HG03280 (cell line): ENCODE measurements at regions not wholly inside any gene's neighbourhood (a gene's known extent, or its start where the extent isn't known, plus 50 kb on each side); places are given as distances from the start of the nearest gene placed in this dataset.
A peak's percentile ranks its signal among the peaks of the same experiment; 100 is the strongest.
"Not testable (repeated sequence)": the region's sequence is repeated elsewhere in the genome, so short reads cannot be mapped to it uniquely, and the experiment has no call there.

Experiments used
- ATAC-seq: cut with Tn5 transposase; IDR thresholded peaks from one replicate; pipeline ENCODE4 v1.9.1; 2021; ENCODE audit warnings: mild to moderate bottlenecking, moderate library complexity; ENCODE audit not compliant: unreplicated experiment

GRCh38 chr9:26789959-26790358 lies 102.6 kb downstream of the CAAP1 start:
- no peak for ATAC-seq

GRCh38 chr9:26786564-26786963 lies 106.0 kb downstream of the CAAP1 start:
- ATAC-seq: no peak

DNA sequence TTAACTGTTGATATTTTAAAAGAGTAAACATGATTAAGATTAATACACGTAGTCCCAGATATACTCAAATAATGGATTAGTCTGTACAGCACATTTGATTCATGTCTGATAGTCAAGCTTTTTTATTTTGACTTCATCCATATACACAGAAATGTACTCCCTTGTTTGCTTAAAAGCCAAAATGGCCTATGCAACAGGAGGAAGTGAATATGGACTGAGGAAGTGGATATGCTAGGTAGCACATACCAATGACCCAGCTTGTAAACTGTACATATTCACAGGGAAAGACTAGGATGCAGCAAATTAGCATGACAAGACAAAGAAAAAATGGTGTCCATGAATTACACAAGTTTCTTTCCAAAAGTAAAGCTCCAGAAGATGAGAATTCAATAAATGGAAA lies 109.7 kb downstream of the CAAP1 start:
- ATAC-seq: no peak

DNA sequence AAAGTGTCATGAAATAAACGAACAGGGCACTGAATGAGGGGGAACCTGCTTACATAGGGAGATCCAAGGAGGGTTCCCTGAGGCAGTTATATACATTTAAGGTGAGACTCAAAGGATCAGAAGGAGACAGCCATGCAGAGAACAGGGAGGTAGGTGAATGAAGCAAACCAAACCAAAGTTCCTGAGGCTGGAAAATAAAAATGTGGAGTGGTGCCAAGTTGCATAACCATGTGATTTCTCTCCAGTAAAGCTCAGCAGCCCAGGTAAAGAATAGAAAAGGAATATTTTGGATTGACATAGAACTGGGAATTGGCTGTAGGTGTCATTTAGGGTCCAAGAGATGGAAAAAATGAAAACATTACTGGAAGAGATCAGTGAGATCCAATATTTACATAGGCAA lies 110.7 kb downstream of the CAAP1 start:
- ATAC-seq: no peak

DNA sequence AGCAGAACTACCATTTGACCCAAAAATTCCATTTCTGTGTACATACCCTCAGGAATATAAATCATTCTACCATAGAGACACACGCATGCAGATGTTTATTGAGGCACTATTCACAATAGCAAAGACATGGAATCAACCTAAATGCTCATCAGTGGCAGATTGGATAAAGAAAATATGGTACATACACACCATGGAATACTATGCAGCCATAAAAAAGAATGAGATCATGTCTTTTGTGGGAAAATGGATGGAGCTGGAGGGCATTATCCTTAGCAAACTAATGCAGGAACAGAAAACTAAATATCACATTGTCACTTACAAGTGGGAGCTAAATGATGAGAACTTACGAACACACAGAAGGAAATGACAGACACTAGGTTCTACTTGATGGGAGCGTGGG lies 112.3 kb downstream of the CAAP1 start:
- ATAC-seq: not testable (repeated sequence)

GRCh38 chr9:26779062-26779461 lies 113.5 kb downstream of the CAAP1 start:
- ATAC-seq: no peak

GRCh38 chr9:26775391-26775790 lies 117.2 kb downstream of the CAAP1 start:
- ATAC-seq: no peak

- no peak for ATAC-seq
Observed at GRCh38 chr9:26773056-26773455, 119.5 kb downstream of the CAAP1 start.

DNA sequence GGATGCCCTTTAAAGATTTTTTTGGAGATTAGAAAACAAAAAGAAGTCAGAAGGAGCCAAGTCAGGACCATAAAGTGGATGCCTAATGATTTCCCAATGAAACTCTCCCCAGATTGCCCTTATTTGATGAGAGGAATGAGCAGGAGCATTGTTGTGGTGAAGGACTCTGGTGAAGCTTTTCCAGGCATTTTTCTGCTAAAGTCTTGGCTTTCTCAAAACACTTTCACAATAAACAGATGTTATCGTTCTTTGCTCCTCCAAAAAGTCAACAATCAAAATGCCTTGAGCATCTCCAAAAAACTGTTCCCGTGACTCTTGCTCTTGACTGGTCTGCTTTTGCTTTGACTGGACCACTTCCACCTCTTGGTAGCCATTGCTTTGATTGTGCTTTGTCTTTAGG lies 121.8 kb downstream of the CAAP1 start:
- no peak for ATAC-seq

DNA sequence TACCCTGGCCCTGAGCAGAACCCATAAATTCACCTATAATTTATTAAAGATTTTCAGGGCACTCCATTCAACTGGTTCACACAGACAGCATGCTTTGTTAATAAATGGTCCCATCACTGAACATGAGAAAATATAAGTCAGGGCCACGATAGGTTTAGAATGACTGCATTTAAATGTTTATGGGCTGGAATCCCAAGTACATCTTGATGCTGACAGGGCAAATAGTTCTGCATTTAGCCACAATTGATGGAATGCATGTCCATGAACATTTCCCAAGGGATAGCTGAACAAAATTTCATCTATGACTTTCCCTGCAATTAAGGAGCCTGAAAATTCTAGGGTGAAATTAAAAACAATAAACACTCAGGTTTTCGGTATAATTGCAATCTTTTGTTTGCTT lies 124.5 kb downstream of the CAAP1 start:
- no peak for ATAC-seq

DNA sequence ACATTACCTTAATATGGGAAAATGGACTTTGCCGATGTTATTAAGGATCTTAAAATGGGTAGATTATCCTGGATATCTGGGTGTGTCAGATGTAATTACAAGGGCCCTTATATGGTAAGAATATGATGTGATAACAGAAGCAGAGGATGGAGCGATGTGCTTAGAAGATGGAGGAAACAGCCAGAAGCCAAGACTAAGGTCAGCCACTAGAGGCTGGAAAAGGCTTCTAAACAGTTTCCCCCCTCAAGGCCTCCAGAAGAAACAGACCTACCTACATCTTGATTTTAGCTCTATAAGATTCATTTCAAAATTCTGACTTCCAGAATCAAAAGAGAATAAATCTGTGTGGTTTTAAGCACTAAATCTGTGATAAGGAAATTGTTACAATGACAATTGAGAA lies 131.9 kb downstream of the CAAP1 start:
- ATAC-seq: no peak

GRCh38 chr9:26758655-26759054 lies 133.9 kb downstream of the CAAP1 start:
- ATAC-seq: no peak

- no peak for ATAC-seq
Observed at GRCh38 chr9:26756881-26757280, 135.7 kb downstream of the CAAP1 start.

DNA sequence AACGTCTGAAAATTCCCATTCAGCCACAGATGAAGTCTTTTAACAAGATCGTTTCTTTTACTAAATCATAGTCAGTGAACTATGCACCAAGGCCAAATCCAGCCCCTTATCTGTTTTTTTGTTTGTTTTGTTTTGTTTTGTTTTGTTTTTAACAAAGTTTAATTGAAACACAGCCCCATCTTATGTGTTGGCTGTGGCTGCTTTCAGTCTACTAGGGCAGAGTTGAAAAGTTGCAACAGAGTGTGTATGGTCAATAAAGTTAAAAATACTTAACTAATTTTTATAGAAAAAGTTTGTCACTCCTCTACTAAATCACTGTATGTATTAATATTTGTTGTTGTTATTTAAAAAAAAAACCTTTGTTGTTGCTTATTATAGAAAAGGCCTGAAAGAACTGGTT lies 137.1 kb downstream of the CAAP1 start:
- no peak for ATAC-seq

GRCh38 chr9:26754509-26755164 lies 138.0 kb downstream of the CAAP1 start:
- ATAC-seq: no peak

DNA sequence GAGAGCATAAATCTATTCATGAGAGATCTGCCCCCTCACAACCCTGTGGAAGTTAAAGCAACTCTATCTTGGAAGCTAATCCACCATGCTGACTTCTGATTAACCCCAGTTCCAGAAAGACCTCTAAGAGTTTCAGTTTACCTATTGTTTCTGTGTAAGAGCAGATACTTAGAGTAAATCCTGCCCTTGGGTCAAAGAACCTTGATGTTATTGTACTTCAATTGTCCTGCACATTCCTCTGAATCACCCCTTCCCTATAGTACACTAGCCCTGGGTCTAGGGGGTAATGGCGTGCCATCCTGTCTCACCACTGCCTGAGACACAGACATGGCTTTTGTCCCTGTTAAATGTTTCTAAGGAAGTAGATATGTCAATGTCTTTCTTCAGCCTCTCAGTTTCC lies 138.6 kb downstream of the CAAP1 start:
- no peak for ATAC-seq

DNA sequence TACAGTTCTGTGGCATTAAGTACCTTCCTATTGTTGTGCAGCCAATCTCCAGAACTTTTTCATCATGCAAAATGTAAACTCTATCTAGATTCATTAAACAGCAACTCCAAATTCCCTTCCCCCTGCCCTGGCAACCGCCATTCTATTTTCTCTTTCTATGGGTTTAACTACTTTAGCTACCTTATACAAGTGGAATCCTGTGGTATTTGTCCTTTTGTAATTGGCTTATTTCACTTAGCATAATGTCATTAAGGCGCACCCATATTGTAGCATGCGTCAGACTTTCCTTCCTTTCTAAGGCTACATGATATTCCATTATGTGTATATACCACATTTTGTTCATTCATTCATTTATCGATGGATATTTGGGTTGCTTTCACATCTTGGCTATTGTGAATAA lies 142.4 kb downstream of the CAAP1 start:
- ATAC-seq: no peak

GRCh38 chr9:26748449-26749058 lies 144.0 kb downstream of the CAAP1 start:
- ATAC-seq: no peak

DNA sequence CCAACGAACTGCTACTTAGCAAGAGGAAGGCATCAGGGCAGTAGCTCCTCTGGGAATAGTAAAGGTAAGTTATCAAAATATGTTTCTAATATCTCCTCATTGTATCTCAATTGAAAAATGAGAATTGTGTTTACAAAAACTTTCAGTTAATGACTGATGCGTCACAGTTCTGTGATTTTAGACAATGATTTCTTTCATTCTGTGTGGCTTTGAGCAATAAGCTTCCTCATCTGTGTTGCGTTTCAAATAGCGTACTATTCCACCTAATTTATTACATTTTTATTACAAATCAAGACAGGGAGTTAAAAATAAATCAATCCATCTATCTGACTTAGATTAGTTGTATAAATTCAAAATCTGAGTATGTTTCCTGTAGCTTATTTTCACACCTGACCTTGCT lies 145.0 kb downstream of the CAAP1 start:
- ATAC-seq: no peak

GRCh38 chr9:26746357-26747072 lies 146.1 kb downstream of the CAAP1 start:
- ATAC-seq: peak; percentile 81

DNA sequence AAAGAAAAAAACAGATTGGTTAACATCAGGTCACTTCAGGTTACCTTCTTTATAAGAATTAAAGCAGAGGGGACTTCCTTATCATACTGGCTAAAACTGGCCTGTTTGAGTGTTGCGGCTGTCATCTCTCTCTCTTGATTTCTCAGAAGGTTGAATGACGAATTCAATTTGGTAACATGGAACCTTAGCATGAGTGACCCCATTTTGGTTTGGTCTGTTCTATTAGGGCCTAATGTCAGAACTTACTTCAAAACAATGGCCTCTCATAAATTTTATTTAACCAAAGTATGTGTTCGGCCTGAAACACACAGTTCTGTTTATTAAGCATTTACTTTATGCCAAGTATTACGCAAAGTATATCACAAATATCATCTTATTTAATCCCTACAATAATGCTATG lies 147.5 kb downstream of the CAAP1 start:
- no peak for ATAC-seq

- ATAC-seq: no peak
Observed at GRCh38 chr9:26744191-26744965, 148.2 kb downstream of the CAAP1 start.
